Testis (tissue), 2 donors: ENCODE measurements at regions not wholly inside any gene's neighbourhood (a gene's known extent, or its start where the extent isn't known, plus 50 kb on each side); places are given as distances from the start of the nearest gene placed in this dataset.

Experiments
- POLR2A ChIP-seq: fragments of 450-650 bp; IDR thresholded peaks from one replicate; pipeline ENCODE4 v1.6.1; 2017; ENCODE audit warnings: antibody characterized with exemption, mild to moderate bottlenecking, moderate library complexity
- TF ChIP-seq, protein P1 (sequence below), 3 experiments: fragments of 450-650 bp in 2 of 3; fragments of 200-600 bp in 1 of 3; sonication (generic) in 1 of 3; IDR thresholded peaks; one replicate each; pipeline ENCODE4 v1.5.1; 2016 to 2019; ENCODE audit warnings: antibody characterized with exemption in 3 of 3, mild to moderate bottlenecking in 2 of 3, moderate library complexity in 1 of 3

DNA sequence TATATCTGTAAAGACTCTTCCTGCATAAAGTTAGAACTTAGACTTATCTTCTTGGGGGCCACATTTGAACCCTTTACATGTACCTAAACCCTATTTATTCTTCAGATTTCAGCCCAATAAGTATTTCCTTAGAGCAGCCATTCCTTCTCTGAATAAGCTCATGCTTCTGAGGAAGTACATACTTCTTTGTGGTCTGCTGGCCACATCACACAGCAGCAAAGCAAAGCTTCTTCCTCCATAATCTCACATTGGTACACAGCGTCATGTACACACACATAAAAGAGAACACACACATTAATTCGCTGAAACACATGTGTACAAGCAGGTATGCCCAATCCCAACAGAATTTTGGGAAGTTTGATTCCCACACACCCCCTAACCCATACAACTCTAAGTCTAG lies 331.0 kb downstream of the CDH2 start:
- TF ChIP-seq, protein P1, sequence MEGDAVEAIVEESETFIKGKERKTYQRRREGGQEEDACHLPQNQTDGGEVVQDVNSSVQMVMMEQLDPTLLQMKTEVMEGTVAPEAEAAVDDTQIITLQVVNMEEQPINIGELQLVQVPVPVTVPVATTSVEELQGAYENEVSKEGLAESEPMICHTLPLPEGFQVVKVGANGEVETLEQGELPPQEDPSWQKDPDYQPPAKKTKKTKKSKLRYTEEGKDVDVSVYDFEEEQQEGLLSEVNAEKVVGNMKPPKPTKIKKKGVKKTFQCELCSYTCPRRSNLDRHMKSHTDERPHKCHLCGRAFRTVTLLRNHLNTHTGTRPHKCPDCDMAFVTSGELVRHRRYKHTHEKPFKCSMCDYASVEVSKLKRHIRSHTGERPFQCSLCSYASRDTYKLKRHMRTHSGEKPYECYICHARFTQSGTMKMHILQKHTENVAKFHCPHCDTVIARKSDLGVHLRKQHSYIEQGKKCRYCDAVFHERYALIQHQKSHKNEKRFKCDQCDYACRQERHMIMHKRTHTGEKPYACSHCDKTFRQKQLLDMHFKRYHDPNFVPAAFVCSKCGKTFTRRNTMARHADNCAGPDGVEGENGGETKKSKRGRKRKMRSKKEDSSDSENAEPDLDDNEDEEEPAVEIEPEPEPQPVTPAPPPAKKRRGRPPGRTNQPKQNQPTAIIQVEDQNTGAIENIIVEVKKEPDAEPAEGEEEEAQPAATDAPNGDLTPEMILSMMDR (IDR thresholded peaks at IDR 0.05): no peak
- no peak for TF ChIP-seq POLR2A
